GM12878 (cell line): ENCODE measurements at regions not wholly inside any gene's neighbourhood (a gene's known extent, or its start where the extent isn't known, plus 50 kb on each side); places are given as distances from the start of the nearest gene placed in this dataset.

Experiments
- CREB1 ChIP-seq: IDR thresholded peaks from 2 replicates; pipeline ENCODE4 v1.6.1; 2012; ENCODE audit warnings: low read depth, mild to moderate bottlenecking, inconsistent platforms
- EGR1 ChIP-seq, 2 experiments: IDR thresholded peaks; 1 replicate in 1 of 2; 2 replicates in 1 of 2; pipeline ENCODE4 v1.6.1; 2011 to 2012; ENCODE audit warnings: low read depth in 2 of 2, low read length in 2 of 2, borderline replicate concordance in 1 of 2, mild to moderate bottlenecking in 1 of 2, moderate library complexity in 1 of 2
- FOXM1 ChIP-seq: IDR thresholded peaks from 2 replicates; pipeline ENCODE4 v1.6.1; 2012; ENCODE audit warnings: low read depth, mild to moderate bottlenecking, inconsistent platforms, low read length, moderate library complexity
- HDAC2 ChIP-seq: fragments of 200-600 bp; sonication (generic); IDR thresholded peaks from 2 replicates; pipeline ENCODE4 v1.6.1; 2017
- NFYB ChIP-seq: IDR thresholded peaks from 2 replicates; pipeline ENCODE4 v1.6.1; 2011; ENCODE audit warnings: low read depth, mild to moderate bottlenecking, low read length, improper control_type of control experiment, moderate library complexity; ENCODE audit not compliant: insufficient read depth
- RFX5 ChIP-seq: IDR thresholded peaks from 2 replicates; pipeline ENCODE4 v1.6.1; 2011; ENCODE audit warnings: low read depth, low read length, improper control_type of control experiment
- SMAD1 ChIP-seq: fragments of 450-650 bp; IDR thresholded peaks from 2 replicates; pipeline ENCODE4 v1.6.1; 2018; ENCODE audit warnings: mild to moderate bottlenecking, low read depth; ENCODE audit not compliant: partially characterized antibody
- TBL1XR1 ChIP-seq: IDR thresholded peaks from 2 replicates; pipeline ENCODE4 v1.6.1; 2012; ENCODE audit warnings: low read depth, low read length, improper control_type of control experiment
- ZNF384 ChIP-seq: IDR thresholded peaks from 2 replicates; pipeline ENCODE4 v1.6.1; 2012; ENCODE audit warnings: low read depth, mild to moderate bottlenecking, low read length, improper control_type of control experiment, borderline replicate concordance
- TF ChIP-seq, protein P1 (sequence below): fragments of 450-650 bp; IDR thresholded peaks from 2 replicates; pipeline ENCODE4 v1.6.1; 2017; ENCODE audit warnings: mild to moderate bottlenecking, moderate library complexity
- TF ChIP-seq, protein P2 (sequence below): fragments of 450-650 bp; IDR thresholded peaks from 2 replicates; pipeline ENCODE4 v1.6.1; 2014; ENCODE audit warnings: mild to moderate bottlenecking
- TF ChIP-seq, protein P3 (sequence below), 3 experiments: IDR thresholded peaks in 2 of 3; conservative IDR thresholded peaks in 1 of 3; 2 replicates each; pipeline ENCODE4 v1.5.1; 2011; ENCODE audit warnings: low read depth in 3 of 3, low read length in 3 of 3, mild to moderate bottlenecking in 3 of 3, control low read depth in 2 of 3, moderate library complexity in 2 of 3, inconsistent platforms in 1 of 3, mixed read lengths in 1 of 3; ENCODE audit not compliant: control insufficient read depth in 2 of 3, insufficient read depth in 1 of 3; ENCODE audit errors: extremely low read depth in 1 of 3
- TF ChIP-seq, protein P4 (sequence below): IDR thresholded peaks from 2 replicates; pipeline ENCODE4 v1.6.1; 2012; ENCODE audit warnings: low read depth, low read length, improper control_type of control experiment

DNA sequence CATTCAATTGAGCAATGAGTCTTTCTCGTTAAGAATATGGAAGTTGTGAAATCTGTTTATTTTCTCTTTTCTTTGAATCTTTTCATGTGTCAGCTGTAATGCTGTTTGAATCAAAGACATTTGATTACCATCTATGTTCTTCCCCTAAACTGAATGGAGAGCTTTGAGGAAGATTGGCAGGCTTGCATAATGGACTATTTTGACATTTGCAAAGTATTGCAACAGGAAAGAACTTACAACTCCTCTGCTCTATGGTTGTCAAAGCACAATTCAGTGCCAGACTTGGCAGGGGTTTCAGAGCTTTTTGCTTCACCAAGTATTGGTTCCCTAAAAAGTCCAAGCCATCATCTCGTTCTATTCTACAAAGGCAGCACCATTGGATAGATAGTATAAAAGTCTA lies 549.0 kb upstream of the NUDT12 start (continued):
- TF ChIP-seq, protein P1, sequence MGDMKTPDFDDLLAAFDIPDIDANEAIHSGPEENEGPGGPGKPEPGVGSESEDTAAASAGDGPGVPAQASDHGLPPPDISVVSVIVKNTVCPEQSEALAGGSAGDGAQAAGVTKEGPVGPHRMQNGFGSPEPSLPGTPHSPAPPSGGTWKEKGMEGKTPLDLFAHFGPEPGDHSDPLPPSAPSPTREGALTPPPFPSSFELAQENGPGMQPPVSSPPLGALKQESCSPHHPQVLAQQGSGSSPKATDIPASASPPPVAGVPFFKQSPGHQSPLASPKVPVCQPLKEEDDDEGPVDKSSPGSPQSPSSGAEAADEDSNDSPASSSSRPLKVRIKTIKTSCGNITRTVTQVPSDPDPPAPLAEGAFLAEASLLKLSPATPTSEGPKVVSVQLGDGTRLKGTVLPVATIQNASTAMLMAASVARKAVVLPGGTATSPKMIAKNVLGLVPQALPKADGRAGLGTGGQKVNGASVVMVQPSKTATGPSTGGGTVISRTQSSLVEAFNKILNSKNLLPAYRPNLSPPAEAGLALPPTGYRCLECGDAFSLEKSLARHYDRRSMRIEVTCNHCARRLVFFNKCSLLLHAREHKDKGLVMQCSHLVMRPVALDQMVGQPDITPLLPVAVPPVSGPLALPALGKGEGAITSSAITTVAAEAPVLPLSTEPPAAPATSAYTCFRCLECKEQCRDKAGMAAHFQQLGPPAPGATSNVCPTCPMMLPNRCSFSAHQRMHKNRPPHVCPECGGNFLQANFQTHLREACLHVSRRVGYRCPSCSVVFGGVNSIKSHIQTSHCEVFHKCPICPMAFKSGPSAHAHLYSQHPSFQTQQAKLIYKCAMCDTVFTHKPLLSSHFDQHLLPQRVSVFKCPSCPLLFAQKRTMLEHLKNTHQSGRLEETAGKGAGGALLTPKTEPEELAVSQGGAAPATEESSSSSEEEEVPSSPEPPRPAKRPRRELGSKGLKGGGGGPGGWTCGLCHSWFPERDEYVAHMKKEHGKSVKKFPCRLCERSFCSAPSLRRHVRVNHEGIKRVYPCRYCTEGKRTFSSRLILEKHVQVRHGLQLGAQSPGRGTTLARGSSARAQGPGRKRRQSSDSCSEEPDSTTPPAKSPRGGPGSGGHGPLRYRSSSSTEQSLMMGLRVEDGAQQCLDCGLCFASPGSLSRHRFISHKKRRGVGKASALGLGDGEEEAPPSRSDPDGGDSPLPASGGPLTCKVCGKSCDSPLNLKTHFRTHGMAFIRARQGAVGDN, result no peak
- TF ChIP-seq, protein P2, sequence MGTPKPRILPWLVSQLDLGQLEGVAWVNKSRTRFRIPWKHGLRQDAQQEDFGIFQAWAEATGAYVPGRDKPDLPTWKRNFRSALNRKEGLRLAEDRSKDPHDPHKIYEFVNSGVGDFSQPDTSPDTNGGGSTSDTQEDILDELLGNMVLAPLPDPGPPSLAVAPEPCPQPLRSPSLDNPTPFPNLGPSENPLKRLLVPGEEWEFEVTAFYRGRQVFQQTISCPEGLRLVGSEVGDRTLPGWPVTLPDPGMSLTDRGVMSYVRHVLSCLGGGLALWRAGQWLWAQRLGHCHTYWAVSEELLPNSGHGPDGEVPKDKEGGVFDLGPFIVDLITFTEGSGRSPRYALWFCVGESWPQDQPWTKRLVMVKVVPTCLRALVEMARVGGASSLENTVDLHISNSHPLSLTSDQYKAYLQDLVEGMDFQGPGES, result no peak
- TF ChIP-seq, protein P3, sequence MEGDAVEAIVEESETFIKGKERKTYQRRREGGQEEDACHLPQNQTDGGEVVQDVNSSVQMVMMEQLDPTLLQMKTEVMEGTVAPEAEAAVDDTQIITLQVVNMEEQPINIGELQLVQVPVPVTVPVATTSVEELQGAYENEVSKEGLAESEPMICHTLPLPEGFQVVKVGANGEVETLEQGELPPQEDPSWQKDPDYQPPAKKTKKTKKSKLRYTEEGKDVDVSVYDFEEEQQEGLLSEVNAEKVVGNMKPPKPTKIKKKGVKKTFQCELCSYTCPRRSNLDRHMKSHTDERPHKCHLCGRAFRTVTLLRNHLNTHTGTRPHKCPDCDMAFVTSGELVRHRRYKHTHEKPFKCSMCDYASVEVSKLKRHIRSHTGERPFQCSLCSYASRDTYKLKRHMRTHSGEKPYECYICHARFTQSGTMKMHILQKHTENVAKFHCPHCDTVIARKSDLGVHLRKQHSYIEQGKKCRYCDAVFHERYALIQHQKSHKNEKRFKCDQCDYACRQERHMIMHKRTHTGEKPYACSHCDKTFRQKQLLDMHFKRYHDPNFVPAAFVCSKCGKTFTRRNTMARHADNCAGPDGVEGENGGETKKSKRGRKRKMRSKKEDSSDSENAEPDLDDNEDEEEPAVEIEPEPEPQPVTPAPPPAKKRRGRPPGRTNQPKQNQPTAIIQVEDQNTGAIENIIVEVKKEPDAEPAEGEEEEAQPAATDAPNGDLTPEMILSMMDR (IDR thresholded peaks at IDR 0.05 in 2 of 3, conservative IDR thresholded peaks at IDR 0.05 in 1 of 3; ENCODE audit: control insufficient read depth in 2 of 3, extremely low read depth in 1 of 3, insufficient read depth in 1 of 3, low read depth in 3 of 3, low read length in 3 of 3), result no peak
- TF ChIP-seq CREB1 (no peak), HDAC2 (no peak), ZNF384 (no peak), FOXM1 (no peak), TBL1XR1 (no peak), SMAD1 (no peak), NFYB (no peak), EGR1 (IDR thresholded peaks at IDR 0.05; ENCODE audit: borderline replicate concordance in 1 of 2, low read depth in 2 of 2, low read length in 2 of 2) (no peak), RFX5 (no peak)
- TF ChIP-seq, protein P4, sequence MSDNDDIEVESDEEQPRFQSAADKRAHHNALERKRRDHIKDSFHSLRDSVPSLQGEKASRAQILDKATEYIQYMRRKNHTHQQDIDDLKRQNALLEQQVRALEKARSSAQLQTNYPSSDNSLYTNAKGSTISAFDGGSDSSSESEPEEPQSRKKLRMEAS, result no peak
